ENCODE measurements at regions not wholly inside any gene's neighbourhood (a gene's known extent, or its start where the extent isn't known, plus 50 kb on each side); places are given as distances from the start of the nearest gene placed in this dataset.

- TF ChIP-seq MAX (IDR thresholded peaks at IDR 0.05; ENCODE audit: low read depth): no peak
- TF ChIP-seq CTCF (IDR thresholded peaks at IDR 0.05): peak; percentile 50
- TF ChIP-seq REST (IDR thresholded peaks at IDR 0.05; ENCODE audit: low read depth, low read length): no peak
- no peak for TF ChIP-seq GABPA (IDR thresholded peaks at IDR 0.05; ENCODE audit: low read depth)
- TF ChIP-seq JUND (IDR thresholded peaks at IDR 0.05): no peak
- no peak for TF ChIP-seq TAF1 (IDR thresholded peaks at IDR 0.05; ENCODE audit: borderline replicate concordance, low read depth, low read length)
- no peak for TF ChIP-seq USF2 (IDR thresholded peaks at IDR 0.05; ENCODE audit: borderline replicate concordance, low read depth, low read length)
- no peak for TF ChIP-seq MXI1 (IDR thresholded peaks at IDR 0.05; ENCODE audit: low read depth, low read length)
- TF ChIP-seq GATA2 (CRISPR knock-in tag; IDR thresholded peaks at IDR 0.05): no peak
- no peak for TF ChIP-seq RCOR1 (IDR thresholded peaks at IDR 0.05; ENCODE audit: low read length)
- no peak for TF ChIP-seq CHD2 (IDR thresholded peaks at IDR 0.05; ENCODE audit: low read length, partially characterized antibody)
Observed at GRCh38 chr6:17001188-17001587, 100.7 kb upstream of the STMND1 start.
